OCI-LY7 (cell line): ENCODE measurements at regions not wholly inside any gene's neighbourhood (a gene's known extent, or its start where the extent isn't known, plus 50 kb on each side); places are given as distances from the start of the nearest gene placed in this dataset.

ENCODE experiments used
- BruUV-seq: library from RNA; stranded (reverse); fragments of 400-500 nt; replicated peaks from 2 replicates; lab custom pipeline; 2021; lab: Mats Ljungman, UMichigan
- CTCF ChIA-PET: fragments of 300-600 bp; sonication (Branson Sonifier 250); formaldehyde crosslinking; loops from one replicate; lab custom pipeline; 2022; ENCODE audit warnings: antibody characterized with exemption; ENCODE audit not compliant: unreplicated experiment; lab: Charles Lee
- POLR2A ChIA-PET: fragments of 300-600 bp; sonication (Branson Sonifier 250); formaldehyde crosslinking; loops from one replicate; lab custom pipeline; 2022; ENCODE audit warnings: antibody characterized with exemption; lab: Charles Lee
- DNase-seq: peaks from one replicate; pipeline ENCODE4 v3.0.0-alpha.2; 2015; ENCODE audit warnings: low spot score
- H2AFZ ChIP-seq: fragments of 200-600 bp; sonication (generic), shearing (Covaris generic); 2 replicates; pipeline ENCODE4 v1.6.1; 2014; ENCODE audit warnings: mild to moderate bottlenecking, antibody characterized with exemption, low read length, moderate library complexity
- H3K27ac ChIP-seq: fragments of 200-600 bp; sonication (generic); 2 replicates; pipeline ENCODE4 v1.5.1; 2014; ENCODE audit warnings: mixed run types, low read depth, mild to moderate bottlenecking, moderate library complexity, low read length, inconsistent platforms; ENCODE audit not compliant: poor library complexity, severe bottlenecking
- H3K36me3 ChIP-seq: fragments of 200-600 bp; sonication (generic); 2 replicates; pipeline ENCODE4 v1.6.1; 2014; ENCODE audit warnings: mild to moderate bottlenecking, antibody characterized with exemption, low read length, moderate library complexity, mixed read lengths; ENCODE audit not compliant: insufficient read depth
- H3K4me1 ChIP-seq: fragments of 200-600 bp; sonication (generic); 2 replicates; pipeline ENCODE4 v1.5.1; 2014; ENCODE audit warnings: mild to moderate bottlenecking, low read length; ENCODE audit not compliant: insufficient read depth, poor library complexity, severe bottlenecking
- H3K4me2 ChIP-seq: fragments of 200-600 bp; sonication (generic); 2 replicates; pipeline ENCODE4 v1.6.1; 2014; ENCODE audit warnings: mild to moderate bottlenecking, low read length
- H3K4me3 ChIP-seq: fragments of 200-600 bp; sonication (generic); 2 replicates; pipeline ENCODE4 v1.5.1; 2014; ENCODE audit warnings: mild to moderate bottlenecking, low read depth, low read length; ENCODE audit not compliant: poor library complexity, severe bottlenecking
- H3K79me2 ChIP-seq: fragments of 200-600 bp; sonication (generic); 2 replicates; pipeline ENCODE4 v1.6.1; 2016; ENCODE audit warnings: low read depth, mild to moderate bottlenecking, low read length, moderate library complexity, mixed read lengths; ENCODE audit not compliant: insufficient read depth
- H3K9me2 ChIP-seq: fragments of 200-600 bp; sonication (generic); 2 replicates; pipeline ENCODE4 v1.6.1; 2016; ENCODE audit warnings: mild to moderate bottlenecking, low read length, mixed read lengths; ENCODE audit not compliant: insufficient read depth
- H3K9me3 ChIP-seq: fragments of 200-600 bp; sonication (generic); 2 replicates; pipeline ENCODE4 v1.6.1; 2014; ENCODE audit warnings: mild to moderate bottlenecking, mixed run types, low read length, mixed read lengths
- H4K20me1 ChIP-seq: fragments of 200-600 bp; sonication (generic); 2 replicates; pipeline ENCODE4 v1.6.1; 2014; ENCODE audit warnings: mild to moderate bottlenecking, antibody characterized with exemption, low read length, moderate library complexity, mixed read lengths; ENCODE audit not compliant: insufficient read depth
- EZH2phosphoT487 ChIP-seq: fragments of 200-600 bp; sonication (generic); IDR thresholded peaks from 2 replicates; pipeline ENCODE4 v1.6.1; 2018; ENCODE audit warnings: low read depth, borderline replicate concordance, mild to moderate bottlenecking, mixed run types, antibody characterized with exemption, low read length, moderate library complexity, mixed read lengths
- intact Hi-C: fragments of 100-400 bp; cut with micrococcal nuclease; formaldehyde crosslinking; loops from one replicate; pipeline ENCODE4 v1.10.0; 2022; ENCODE audit not compliant: unreplicated experiment
- TF ChIP-seq, protein P1 (sequence below): fragments of 200-600 bp; sonication (generic); conservative IDR thresholded peaks from 2 replicates; pipeline ENCODE4 v1.5.1; 2014; ENCODE audit warnings: mild to moderate bottlenecking, antibody characterized with exemption, low read length, moderate library complexity, mixed read lengths

DNA sequence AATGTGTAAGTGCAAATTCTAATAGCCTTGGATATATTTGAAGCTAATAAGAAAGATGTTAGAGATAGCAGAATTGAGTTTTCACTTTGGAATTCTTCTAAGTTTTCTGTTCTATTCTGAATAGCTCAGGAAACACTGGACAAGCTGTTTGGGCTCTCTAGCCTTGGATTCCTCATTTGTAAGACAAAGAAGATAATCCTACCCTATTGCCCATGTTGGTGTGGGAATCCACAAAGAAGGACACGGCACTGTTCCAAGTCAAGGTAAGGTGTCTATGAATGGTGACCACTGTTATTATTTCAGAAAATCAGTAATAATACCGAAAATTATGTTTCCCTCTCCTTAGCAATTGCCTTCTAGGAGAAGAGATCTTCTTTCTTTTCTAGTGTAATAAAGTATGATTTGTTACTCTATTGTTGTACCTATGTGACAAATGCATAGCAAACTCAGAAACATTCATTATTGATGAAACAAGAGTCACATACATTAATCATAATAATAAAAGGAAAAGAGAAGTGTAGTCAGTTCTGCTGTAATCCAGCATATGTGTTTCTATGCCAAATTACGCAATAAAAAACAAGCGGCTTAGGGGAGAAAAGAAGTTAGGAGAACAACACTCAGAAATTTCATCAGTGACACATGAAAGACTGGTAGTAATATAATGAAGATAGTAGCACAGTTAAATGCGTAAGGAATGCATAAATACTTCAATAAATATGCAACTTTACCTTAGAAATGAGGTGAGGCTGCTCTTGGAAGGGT lies 1012.3 kb upstream of the PHF14 start:
- BruUV-seq: no TSS peak
- H3K4me1 ChIP-seq: no peaks in the 10 kb centered on the region
- no peak overlapping the region for H3K4me2 ChIP-seq
- H3K4me3 ChIP-seq: no peak overlapping the region
- ChIA-PET POLR2A (no interaction called here), CTCF (no interaction called here)
- intact Hi-C loops: no loop called here
- H3K9me3 ChIP-seq: no peaks in the 10 kb centered on the region; the same call in 1 of the 2 replicates
- no peaks in the 10 kb centered on the region for H3K9me2 ChIP-seq
- H2AFZ ChIP-seq: no peak overlapping the region
- no peaks in the 10 kb centered on the region for H4K20me1 ChIP-seq
- H3K27ac ChIP-seq: no peak overlapping the region
- H3K36me3 ChIP-seq: no peaks in the 10 kb centered on the region
- DNase-seq: no peak
- TF ChIP-seq, protein P1, sequence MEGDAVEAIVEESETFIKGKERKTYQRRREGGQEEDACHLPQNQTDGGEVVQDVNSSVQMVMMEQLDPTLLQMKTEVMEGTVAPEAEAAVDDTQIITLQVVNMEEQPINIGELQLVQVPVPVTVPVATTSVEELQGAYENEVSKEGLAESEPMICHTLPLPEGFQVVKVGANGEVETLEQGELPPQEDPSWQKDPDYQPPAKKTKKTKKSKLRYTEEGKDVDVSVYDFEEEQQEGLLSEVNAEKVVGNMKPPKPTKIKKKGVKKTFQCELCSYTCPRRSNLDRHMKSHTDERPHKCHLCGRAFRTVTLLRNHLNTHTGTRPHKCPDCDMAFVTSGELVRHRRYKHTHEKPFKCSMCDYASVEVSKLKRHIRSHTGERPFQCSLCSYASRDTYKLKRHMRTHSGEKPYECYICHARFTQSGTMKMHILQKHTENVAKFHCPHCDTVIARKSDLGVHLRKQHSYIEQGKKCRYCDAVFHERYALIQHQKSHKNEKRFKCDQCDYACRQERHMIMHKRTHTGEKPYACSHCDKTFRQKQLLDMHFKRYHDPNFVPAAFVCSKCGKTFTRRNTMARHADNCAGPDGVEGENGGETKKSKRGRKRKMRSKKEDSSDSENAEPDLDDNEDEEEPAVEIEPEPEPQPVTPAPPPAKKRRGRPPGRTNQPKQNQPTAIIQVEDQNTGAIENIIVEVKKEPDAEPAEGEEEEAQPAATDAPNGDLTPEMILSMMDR: no peak
- TF ChIP-seq EZH2phosphoT487: no peak
- no peaks in the 10 kb centered on the region for H3K79me2 ChIP-seq

DNA sequence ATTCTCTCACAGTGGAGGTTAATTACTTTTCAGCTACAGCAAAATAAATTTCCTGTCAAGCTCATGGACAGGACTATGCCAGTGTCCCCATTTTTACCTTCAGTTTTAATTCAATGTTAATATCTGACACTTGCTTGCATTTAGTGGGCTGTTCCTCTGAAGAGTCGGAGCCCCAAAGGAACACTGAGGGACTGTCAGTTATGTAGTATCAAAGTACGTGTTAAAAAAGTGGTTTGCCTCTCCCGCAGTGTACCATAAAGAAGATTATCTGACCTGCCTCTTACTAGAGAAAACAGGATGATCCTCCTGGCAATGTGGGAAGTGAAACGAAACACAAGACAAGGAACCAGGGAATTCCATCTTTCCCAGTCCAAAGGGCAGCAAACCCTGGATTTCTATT lies 1010.9 kb upstream of the PHF14 start:
- Histone ChIP-seq H3K9me3 (no peaks in the 10 kb centered on the region; the same call in 1 of the 2 replicates), H2AFZ (no peak overlapping the region), H3K79me2 (no peaks in the 10 kb centered on the region), H3K4me2 (no peak overlapping the region), H3K36me3 (no peaks in the 10 kb centered on the region), H3K4me1 (no peaks in the 10 kb centered on the region), H3K4me3 (no peak overlapping the region), H3K9me2 (no peaks in the 10 kb centered on the region), H4K20me1 (no peaks in the 10 kb centered on the region), H3K27ac (no peak overlapping the region)
- POLR2A ChIA-PET: no interaction called here
- DNase-seq: no peak
- TF ChIP-seq EZH2phosphoT487: no peak
- TF ChIP-seq, protein P1: no peak
- intact Hi-C loops: no loop called here
- no TSS peak for BruUV-seq
- CTCF ChIA-PET: no interaction called here
